Activated T-helper 1 cell treated with anti-CD3 and anti-CD28 coated beads, Interleukin-12 subunit alpha, Interleukin-12 subunit beta, Interleukin-2, Interleukin-4 antibody, amounts not matched to agents 30 ng/mL and 10 ng/mL and 1 ng/mL, durations not matched to agents 14 hours and 24 hours and 36 hours (primary cell): ENCODE measurements at regions not wholly inside any gene's neighbourhood (a gene's known extent, or its start where the extent isn't known, plus 50 kb on each side); places are given as distances from the start of the nearest gene placed in this dataset.

Experiments used
- DNase-seq: peaks from one replicate; pipeline ENCODE4 v3.0.0; 2021; ENCODE audit warnings: low spot score
- H3K27ac Mint-ChIP-seq: one replicate; pipeline ENCODE4 v1.8.0; 2021; ENCODE audit warnings: mild to moderate bottlenecking, mixed read lengths
- H3K27me3 Mint-ChIP-seq: one replicate; pipeline ENCODE4 v1.8.0; 2022; ENCODE audit warnings: mild to moderate bottlenecking, moderate library complexity, mixed read lengths; ENCODE audit not compliant: insufficient read depth
- H3K36me3 Mint-ChIP-seq: one replicate; pipeline ENCODE4 v1.8.0; 2021; ENCODE audit warnings: low read depth, mixed read lengths
- H3K4me1 Mint-ChIP-seq: one replicate; pipeline ENCODE4 v1.8.0; 2021; ENCODE audit warnings: low read depth, mixed read lengths
- H3K4me3 Mint-ChIP-seq: one replicate; pipeline ENCODE4 v1.8.0; 2021; ENCODE audit warnings: mild to moderate bottlenecking, moderate library complexity, mixed read lengths
- H3K9me3 Mint-ChIP-seq: one replicate; pipeline ENCODE4 v1.8.0; 2021; ENCODE audit warnings: mixed read lengths
- intact Hi-C: fragments of 100-400 bp; cut with micrococcal nuclease; formaldehyde crosslinking; loops from one replicate; pipeline ENCODE4 v1.15.1; 2024

- Mint-ChIP-seq H3K36me3 (no peaks in the 10 kb centered on the region), H3K4me1 (no peaks in the 10 kb centered on the region), H3K27me3 (no peaks in the 10 kb centered on the region), H3K4me3 (no peak overlapping the region), H3K27ac (no peak overlapping the region), H3K9me3 (no peaks in the 10 kb centered on the region)
- intact Hi-C loops, result no loop called here
- DNase-seq, result no peak
These were observed 1126.1 kb upstream of the LRRN3 start for GRCh38 chr7:109964780-109965179.

GRCh38 chr7:109967406-109967805 lies 1123.5 kb upstream of the LRRN3 start:
- no peak overlapping the region for H3K27ac Mint-ChIP-seq
- no peak for DNase-seq
- intact Hi-C loops, result no loop called here
- peaks cover 1% of the 10 kb centered on the region for H3K27me3 Mint-ChIP-seq
- H3K36me3 Mint-ChIP-seq, result no peaks in the 10 kb centered on the region
- H3K4me1 Mint-ChIP-seq, result no peaks in the 10 kb centered on the region
- H3K9me3 Mint-ChIP-seq, result no peaks in the 10 kb centered on the region
- no peak overlapping the region for H3K4me3 Mint-ChIP-seq

GRCh38 chr7:109983618-109984017 lies 1107.3 kb upstream of the LRRN3 start:
- Mint-ChIP-seq H3K4me3 (no peak overlapping the region), H3K27ac (no peak overlapping the region), H3K36me3 (no peaks in the 10 kb centered on the region), H3K9me3 (no peaks in the 10 kb centered on the region), H3K27me3 (no peaks in the 10 kb centered on the region), H3K4me1 (no peaks in the 10 kb centered on the region)
- intact Hi-C loops, result no loop called here
- DNase-seq, result no peak

GRCh38 chr7:109984729-109985128 lies 1106.2 kb upstream of the LRRN3 start:
- Mint-ChIP-seq H3K27me3 (no peaks in the 10 kb centered on the region), H3K4me3 (no peak overlapping the region), H3K36me3 (no peaks in the 10 kb centered on the region), H3K4me1 (no peaks in the 10 kb centered on the region), H3K27ac (no peak overlapping the region), H3K9me3 (no peaks in the 10 kb centered on the region)
- intact Hi-C loops, result no loop called here
- no peak for DNase-seq

- H3K4me3 Mint-ChIP-seq, result no peak overlapping the region
- intact Hi-C loops, result no loop called here
- no peaks in the 10 kb centered on the region for H3K27me3 Mint-ChIP-seq
- no peaks in the 10 kb centered on the region for H3K4me1 Mint-ChIP-seq
- DNase-seq, result no peak
- no peaks in the 10 kb centered on the region for H3K36me3 Mint-ChIP-seq
- no peaks in the 10 kb centered on the region for H3K9me3 Mint-ChIP-seq
- no peak overlapping the region for H3K27ac Mint-ChIP-seq
These were observed 1104.2 kb upstream of the LRRN3 start for GRCh38 chr7:109986701-109987100.

- intact Hi-C loops, result no loop called here
- Mint-ChIP-seq H3K27me3 (peaks cover under 1% of the 10 kb centered on the region), H3K36me3 (no peaks in the 10 kb centered on the region), H3K9me3 (no peaks in the 10 kb centered on the region), H3K4me3 (no peak overlapping the region), H3K27ac (no peak overlapping the region), H3K4me1 (no peaks in the 10 kb centered on the region)
- DNase-seq, result no peak
These were observed 1094.5 kb upstream of the LRRN3 start for GRCh38 chr7:109996411-109996810.

GRCh38 chr7:109996927-109997326 lies 1094.0 kb upstream of the LRRN3 start:
- no peak overlapping the region for H3K27ac Mint-ChIP-seq
- DNase-seq, result no peak
- H3K36me3 Mint-ChIP-seq, result no peaks in the 10 kb centered on the region
- H3K9me3 Mint-ChIP-seq, result no peaks in the 10 kb centered on the region
- peaks cover 1% of the 10 kb centered on the region for H3K27me3 Mint-ChIP-seq
- H3K4me3 Mint-ChIP-seq, result no peak overlapping the region
- intact Hi-C loops, result no loop called here
- no peaks in the 10 kb centered on the region for H3K4me1 Mint-ChIP-seq

- no peak for DNase-seq
- Mint-ChIP-seq H3K27ac (no peak overlapping the region), H3K9me3 (no peaks in the 10 kb centered on the region), H3K36me3 (no peaks in the 10 kb centered on the region), H3K4me1 (no peaks in the 10 kb centered on the region), H3K4me3 (no peak overlapping the region), H3K27me3 (peaks cover 1% of the 10 kb centered on the region)
- intact Hi-C loops, result no loop called here
These were observed 1093.1 kb upstream of the LRRN3 start for GRCh38 chr7:109997837-109998236.

- no peak for DNase-seq
- H3K36me3 Mint-ChIP-seq, result no peaks in the 10 kb centered on the region
- intact Hi-C loops, result no loop called here
- H3K4me1 Mint-ChIP-seq, result no peaks in the 10 kb centered on the region
- peaks cover 1% of the 10 kb centered on the region for H3K27me3 Mint-ChIP-seq
- H3K4me3 Mint-ChIP-seq, result no peak overlapping the region
- no peak overlapping the region for H3K27ac Mint-ChIP-seq
- no peaks in the 10 kb centered on the region for H3K9me3 Mint-ChIP-seq
These were observed 1089.5 kb upstream of the LRRN3 start for GRCh38 chr7:110001254-110001938.

GRCh38 chr7:110003827-110004226 lies 1087.1 kb upstream of the LRRN3 start:
- peaks cover 1% of the 10 kb centered on the region for H3K27me3 Mint-ChIP-seq
- no peak overlapping the region for H3K27ac Mint-ChIP-seq
- DNase-seq, result no peak
- intact Hi-C loops, result no loop called here
- no peaks in the 10 kb centered on the region for H3K36me3 Mint-ChIP-seq
- no peak overlapping the region for H3K4me3 Mint-ChIP-seq
- no peaks in the 10 kb centered on the region for H3K9me3 Mint-ChIP-seq
- H3K4me1 Mint-ChIP-seq, result no peaks in the 10 kb centered on the region

GRCh38 chr7:110007320-110008063 lies 1083.4 kb upstream of the LRRN3 start:
- Mint-ChIP-seq H3K36me3 (no peaks in the 10 kb centered on the region), H3K27me3 (no peaks in the 10 kb centered on the region), H3K9me3 (no peaks in the 10 kb centered on the region), H3K4me3 (no peak overlapping the region), H3K4me1 (no peaks in the 10 kb centered on the region), H3K27ac (no peak overlapping the region)
- intact Hi-C loops, result no loop called here
- DNase-seq, result no peak

GRCh38 chr7:110010359-110010758 lies 1080.6 kb upstream of the LRRN3 start:
- DNase-seq, result no peak
- Mint-ChIP-seq H3K4me1 (no peaks in the 10 kb centered on the region), H3K36me3 (no peaks in the 10 kb centered on the region), H3K27me3 (no peaks in the 10 kb centered on the region), H3K4me3 (no peak overlapping the region), H3K9me3 (no peaks in the 10 kb centered on the region), H3K27ac (no peak overlapping the region)
- intact Hi-C loops, result loop anchor here (2.0 kb wide), 1 partner anchor 1088 kb away; no protein-coding TSS in a partner anchor

GRCh38 chr7:110017405-110017804 lies 1073.5 kb upstream of the LRRN3 start:
- Mint-ChIP-seq H3K9me3 (no peaks in the 10 kb centered on the region), H3K4me3 (no peak overlapping the region), H3K27me3 (no peaks in the 10 kb centered on the region), H3K36me3 (no peaks in the 10 kb centered on the region), H3K4me1 (no peaks in the 10 kb centered on the region), H3K27ac (no peak overlapping the region)
- intact Hi-C loops, result no loop called here
- DNase-seq, result no peak
